Upper lobe of left lung (tissue), 6 donors: ENCODE measurements at regions not wholly inside any gene's neighbourhood (a gene's known extent, or its start where the extent isn't known, plus 50 kb on each side); places are given as distances from the start of the nearest gene placed in this dataset.
"Not testable (repeated sequence)": the region's sequence is repeated elsewhere in the genome, so short reads cannot be mapped to it uniquely, and the experiment has no call there.

ENCODE experiments used
- ATAC-seq, 2 donors: fragments of 200-7000 bp; cut with Tn5 transposase; one replicate each; pipeline ENCODE4 v1.9.1; 2022; ENCODE audit warnings: mild to moderate bottlenecking in 2 of 2, moderate library complexity in 2 of 2; ENCODE audit not compliant: low FRiP score in 2 of 2
- DNase-seq, 2 donors: peaks; one replicate each; pipeline ENCODE4 v3.0.0-alpha.2; 2019 to 2020
- H3K27ac ChIP-seq, 4 donors: fragments of 200-600 bp; sonication (generic); one replicate each; pipeline ENCODE4 v1.5.1; 2016 to 2019
- H3K27me3 ChIP-seq, 4 donors: fragments of 200-600 bp; sonication (generic); one replicate each; pipeline ENCODE4 v1.5.1; 2017 to 2019
- H3K36me3 ChIP-seq, 4 donors: fragments of 200-600 bp; sonication (generic); one replicate each; pipeline ENCODE4 v1.5.1; 2016 to 2019
- H3K4me1 ChIP-seq, 4 donors: fragments of 200-600 bp; sonication (generic); one replicate each; pipeline ENCODE4 v1.5.1; 2018 to 2019
- H3K4me3 ChIP-seq, 4 donors: fragments of 200-600 bp; sonication (generic); one replicate each; pipeline ENCODE4 v1.5.1; 2017 to 2019; ENCODE audit warnings: mild to moderate bottlenecking in 2 of 4, moderate library complexity in 1 of 4
- H3K9me3 ChIP-seq, 4 donors: fragments of 200-600 bp; sonication (generic); one replicate each; pipeline ENCODE4 v1.5.1; 2018 to 2019
- EP300 ChIP-seq, 4 donors: sonication (generic); formaldehyde crosslinking; IDR thresholded peaks; one replicate each; pipeline ENCODE4 v1.5.1; 2017; ENCODE audit warnings: antibody characterized with exemption in 4 of 4, control low read depth in 2 of 4
- POLR2A ChIP-seq, 4 donors: fragments of 450-650 bp; IDR thresholded peaks; one replicate each; pipeline ENCODE4 v1.5.1; 2016 to 2017; ENCODE audit warnings: antibody characterized with exemption in 4 of 4, mild to moderate bottlenecking in 2 of 4
- POLR2AphosphoS5 ChIP-seq, 2 donors: sonication (generic); formaldehyde crosslinking; IDR thresholded peaks; one replicate each; pipeline ENCODE4 v1.5.1; 2017; ENCODE audit warnings: antibody characterized with exemption in 2 of 2
- WGBS, 2 donors: methylation state at CpG; one replicate each; pipeline ENCODE4 v1.1.5; 2017 to 2018; 5-methylcytosine and 5-hydroxymethylcytosine counted together
- TF ChIP-seq, protein P1 (sequence below), 6 experiments: fragments of 450-650 bp in 4 of 6; fragments of 200-600 bp in 2 of 6; sonication (generic) in 2 of 6; IDR thresholded peaks; one replicate each; pipeline ENCODE4 v1.5.1; 2016 to 2019; ENCODE audit warnings: antibody characterized with exemption in 6 of 6
- donor health status: DM: no; HTN: no; CAD: no; lungs with moderate emphysema.
- donor health status: DM: no; HTN: yes; CAD: no; lungs with severe emphysema.

DNA sequence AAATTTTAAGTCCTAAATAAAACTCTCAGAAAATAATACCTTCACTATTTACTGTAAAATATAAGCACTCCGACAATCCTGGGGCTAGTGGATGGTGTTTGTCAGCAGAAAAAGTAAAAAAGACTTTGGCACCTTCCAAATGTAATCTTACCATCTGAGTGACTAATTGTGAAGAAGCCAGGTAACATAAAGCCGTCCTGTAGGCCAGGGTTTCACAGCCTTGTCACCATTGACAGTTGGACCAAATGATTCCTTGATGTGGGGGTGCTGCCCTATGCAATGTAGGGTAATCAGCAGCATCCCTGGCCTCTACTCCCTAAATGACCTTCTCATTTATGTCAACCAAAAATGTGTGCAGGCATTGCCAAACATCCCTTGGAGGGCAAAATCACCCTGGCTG is 87.2 kb downstream of the CAPZA3 start:
- H3K4me3 ChIP-seq = no peak overlapping the region
- ATAC-seq = no peak
- H3K36me3 ChIP-seq = no peaks in the 10 kb centered on the region
- no peak overlapping the region for H3K27ac ChIP-seq
- no peaks in the 10 kb centered on the region for H3K4me1 ChIP-seq
- WGBS, 2 donors = 89 to 93% methylated on average over 2 of the region's 2 CpGs
- no peaks in the 10 kb centered on the region for H3K27me3 ChIP-seq
- no peak for DNase-seq
- TF ChIP-seq POLR2A (IDR thresholded peaks at IDR 0.05) (no peak), EP300 (IDR thresholded peaks at IDR 0.05) (no peak), POLR2AphosphoS5 (IDR thresholded peaks at IDR 0.05) (no peak)
- TF ChIP-seq, protein P1, sequence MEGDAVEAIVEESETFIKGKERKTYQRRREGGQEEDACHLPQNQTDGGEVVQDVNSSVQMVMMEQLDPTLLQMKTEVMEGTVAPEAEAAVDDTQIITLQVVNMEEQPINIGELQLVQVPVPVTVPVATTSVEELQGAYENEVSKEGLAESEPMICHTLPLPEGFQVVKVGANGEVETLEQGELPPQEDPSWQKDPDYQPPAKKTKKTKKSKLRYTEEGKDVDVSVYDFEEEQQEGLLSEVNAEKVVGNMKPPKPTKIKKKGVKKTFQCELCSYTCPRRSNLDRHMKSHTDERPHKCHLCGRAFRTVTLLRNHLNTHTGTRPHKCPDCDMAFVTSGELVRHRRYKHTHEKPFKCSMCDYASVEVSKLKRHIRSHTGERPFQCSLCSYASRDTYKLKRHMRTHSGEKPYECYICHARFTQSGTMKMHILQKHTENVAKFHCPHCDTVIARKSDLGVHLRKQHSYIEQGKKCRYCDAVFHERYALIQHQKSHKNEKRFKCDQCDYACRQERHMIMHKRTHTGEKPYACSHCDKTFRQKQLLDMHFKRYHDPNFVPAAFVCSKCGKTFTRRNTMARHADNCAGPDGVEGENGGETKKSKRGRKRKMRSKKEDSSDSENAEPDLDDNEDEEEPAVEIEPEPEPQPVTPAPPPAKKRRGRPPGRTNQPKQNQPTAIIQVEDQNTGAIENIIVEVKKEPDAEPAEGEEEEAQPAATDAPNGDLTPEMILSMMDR (IDR thresholded peaks at IDR 0.05) = no peak
- H3K9me3 ChIP-seq = peaks cover 0 to 9% (median 0%) of the 10 kb centered on the region in 4 donors

DNA sequence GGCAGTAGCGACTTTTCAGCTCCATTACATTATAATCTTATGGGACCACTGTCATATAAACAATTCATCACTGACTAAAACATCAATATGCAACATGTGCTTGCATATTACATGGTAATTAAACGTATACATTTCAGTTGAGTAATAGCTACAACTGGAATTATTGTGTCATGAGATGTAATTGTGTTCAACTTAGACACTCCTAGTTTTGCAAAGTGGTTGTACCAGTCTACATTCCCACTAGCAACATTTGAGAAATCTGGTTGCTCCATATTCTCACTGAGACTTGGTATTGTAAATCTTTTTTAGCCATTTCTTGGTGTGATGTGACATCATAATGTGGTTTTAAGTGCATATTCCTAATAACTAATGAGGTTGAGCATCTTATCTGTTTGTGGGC is 90.0 kb downstream of the CAPZA3 start:
- WGBS, 2 donors = 86% methylated on average over 2 of the region's 2 CpGs
- ATAC-seq (no peak), DNase-seq (no peak)

DNA sequence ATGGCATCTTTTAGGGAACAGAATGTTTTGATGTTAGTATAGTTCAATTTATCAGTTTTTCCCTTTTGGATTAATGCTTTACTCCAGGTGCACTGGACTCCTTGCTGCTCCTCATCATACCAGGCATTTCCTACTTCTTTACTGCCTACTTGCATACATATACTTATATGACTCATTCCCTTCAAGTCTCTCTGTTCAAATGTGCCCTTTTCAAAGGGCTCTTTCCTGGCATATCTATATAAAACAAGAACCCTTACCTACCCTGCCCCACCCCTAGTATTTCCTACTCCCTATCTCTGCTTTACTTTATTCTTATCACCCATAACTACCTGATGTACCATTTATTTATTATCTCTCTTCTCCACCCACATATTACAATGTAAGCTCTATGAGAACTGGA is 90.6 kb downstream of the CAPZA3 start:
- Histone ChIP-seq H3K27ac (no peak overlapping the region), H3K9me3 (peaks cover 0 to 9% (median 0%) of the 10 kb centered on the region in 4 donors), H3K4me1 (no peaks in the 10 kb centered on the region), H3K36me3 (no peaks in the 10 kb centered on the region), H3K4me3 (no peak overlapping the region), H3K27me3 (no peaks in the 10 kb centered on the region)
- no peak for ATAC-seq
- TF ChIP-seq, protein P1 (IDR thresholded peaks at IDR 0.05) = no peak
- no peak for TF ChIP-seq POLR2AphosphoS5 (IDR thresholded peaks at IDR 0.05)
- TF ChIP-seq POLR2A (IDR thresholded peaks at IDR 0.05) = no peak
- no peak for TF ChIP-seq EP300 (IDR thresholded peaks at IDR 0.05)
- no peak for DNase-seq

More for the DNA sequence above, 90.0 kb downstream of the CAPZA3 start:
- H3K36me3 ChIP-seq = no peaks in the 10 kb centered on the region
- no peaks in the 10 kb centered on the region for H3K4me1 ChIP-seq
- H3K4me3 ChIP-seq = no peak overlapping the region
- no peak overlapping the region for H3K27ac ChIP-seq
- H3K9me3 ChIP-seq = peaks cover 0 to 9% (median 0%) of the 10 kb centered on the region in 4 donors
- no peaks in the 10 kb centered on the region for H3K27me3 ChIP-seq
- TF ChIP-seq, protein P1 (IDR thresholded peaks at IDR 0.05) = no peak
- TF ChIP-seq POLR2AphosphoS5 (IDR thresholded peaks at IDR 0.05) (no peak), POLR2A (IDR thresholded peaks at IDR 0.05) (no peak), EP300 (IDR thresholded peaks at IDR 0.05) (no peak)

DNA sequence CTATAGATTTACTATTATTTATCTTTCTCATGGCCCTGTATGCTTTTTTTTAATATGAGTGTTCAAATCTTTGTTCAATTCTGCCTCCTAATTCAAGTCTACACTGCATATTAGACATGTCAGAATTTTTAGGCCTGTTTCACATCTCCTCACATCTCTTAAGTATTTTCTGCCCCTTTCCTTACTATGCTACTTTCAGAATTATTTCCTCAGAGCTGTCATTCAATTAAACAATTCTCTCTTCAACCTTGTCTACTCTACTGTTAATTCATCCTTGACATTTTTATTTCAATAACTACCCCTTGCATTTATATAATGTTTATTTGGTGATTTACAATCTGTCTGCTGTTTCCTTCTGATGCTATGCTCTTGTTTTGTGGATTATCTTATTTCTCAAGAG is 91.1 kb downstream of the CAPZA3 start:
- no peak for TF ChIP-seq EP300 (IDR thresholded peaks at IDR 0.05)
- no peak for TF ChIP-seq POLR2A (IDR thresholded peaks at IDR 0.05)
- TF ChIP-seq, protein P1 (IDR thresholded peaks at IDR 0.05) = no peak
- no peak for TF ChIP-seq POLR2AphosphoS5 (IDR thresholded peaks at IDR 0.05)
- no peaks in the 10 kb centered on the region for H3K4me1 ChIP-seq
- peaks cover 0 to 9% (median 0%) of the 10 kb centered on the region in 4 donors for H3K9me3 ChIP-seq
- H3K27me3 ChIP-seq = no peaks in the 10 kb centered on the region
- no peak for DNase-seq
- ATAC-seq = no peak
- H3K27ac ChIP-seq = no peak overlapping the region
- no peak overlapping the region for H3K4me3 ChIP-seq
- no peaks in the 10 kb centered on the region for H3K36me3 ChIP-seq

DNA sequence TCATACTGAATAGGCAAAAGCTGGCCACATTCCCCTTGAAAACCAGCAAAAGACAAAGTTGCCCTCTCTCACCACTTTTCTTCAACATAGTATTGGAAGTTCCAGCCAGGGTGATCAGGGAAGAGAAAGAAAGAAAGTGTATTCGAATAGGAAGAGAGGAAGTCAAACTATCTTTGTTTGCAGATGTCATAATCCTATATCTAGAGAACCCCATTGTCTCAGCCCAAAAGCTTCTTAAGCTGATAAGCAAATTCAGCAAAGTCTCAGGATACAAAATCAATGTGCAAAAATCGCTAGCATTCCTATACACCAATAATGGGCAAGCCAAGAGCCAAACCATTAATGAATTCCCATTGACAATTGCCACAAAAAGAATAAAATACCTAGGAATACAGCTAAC is 95.0 kb downstream of the CAPZA3 start:
- not testable (repeated sequence) for H3K36me3 ChIP-seq, H3K4me3 ChIP-seq, ATAC-seq, DNase-seq, H3K27ac ChIP-seq, H3K9me3 ChIP-seq, H3K4me1 ChIP-seq, H3K27me3 ChIP-seq
- WGBS, 2 donors = 59 to 82% methylated on average over 2 of the region's 2 CpGs
